ENCODE measurements at regions not wholly inside any gene's neighbourhood (a gene's known extent, or its start where the extent isn't known, plus 50 kb on each side); places are given as distances from the start of the nearest gene placed in this dataset.
A peak's percentile ranks its signal among the peaks of the same experiment; 100 is the strongest.

GRCh38 chr3:72698154-72698917, 149.9 kb downstream of the SHQ1 start:
- FAIRE-seq (no peak), DNase-seq (ENCODE audit: insufficient read length) (no peak)
- TF ChIP-seq TAF1 (IDR thresholded peaks at IDR 0.05; ENCODE audit: borderline replicate concordance, low read depth, low read length) (no peak), POLR2AphosphoS5 (IDR thresholded peaks at IDR 0.05; ENCODE audit: low read depth, low read length) (no peak), POLR2A (IDR thresholded peaks at IDR 0.05; ENCODE audit: low read depth, low read length) (no peak)

- FAIRE-seq = no peak
- TF ChIP-seq POLR2A (IDR thresholded peaks at IDR 0.05; ENCODE audit: low read depth, low read length) = no peak
- no peak for TF ChIP-seq TAF1 (IDR thresholded peaks at IDR 0.05; ENCODE audit: borderline replicate concordance, low read depth, low read length)
- no peak for TF ChIP-seq POLR2AphosphoS5 (IDR thresholded peaks at IDR 0.05; ENCODE audit: low read depth, low read length)
- DNase-seq (ENCODE audit: insufficient read length) = no peak
Measured at GRCh38 chr3:72697717-72698116, 150.5 kb downstream of the SHQ1 start.

- DNase-seq (ENCODE audit: insufficient read length) (no peak), FAIRE-seq (no peak)
- TF ChIP-seq POLR2A (IDR thresholded peaks at IDR 0.05; ENCODE audit: low read depth, low read length) (no peak), POLR2AphosphoS5 (IDR thresholded peaks at IDR 0.05; ENCODE audit: low read depth, low read length) (no peak), TAF1 (IDR thresholded peaks at IDR 0.05; ENCODE audit: borderline replicate concordance, low read depth, low read length) (no peak)
Measured at GRCh38 chr3:72696815-72697214, 151.4 kb downstream of the SHQ1 start.

GRCh38 chr3:72694398-72694797, 153.8 kb downstream of the SHQ1 start:
- DNase-seq (ENCODE audit: insufficient read length) (no peak), FAIRE-seq (no peak)
- TF ChIP-seq TAF1 (IDR thresholded peaks at IDR 0.05; ENCODE audit: borderline replicate concordance, low read depth, low read length) = no peak
- TF ChIP-seq POLR2AphosphoS5 (IDR thresholded peaks at IDR 0.05; ENCODE audit: low read depth, low read length) = no peak
- no peak for TF ChIP-seq POLR2A (IDR thresholded peaks at IDR 0.05; ENCODE audit: low read depth, low read length)

GRCh38 chr3:72692990-72693389, 155.3 kb downstream of the SHQ1 start:
- DNase-seq (ENCODE audit: insufficient read length) (no peak), FAIRE-seq (no peak)

GRCh38 chr3:72690629-72691028, 157.6 kb downstream of the SHQ1 start:
- DNase-seq (ENCODE audit: insufficient read length) = no peak
- TF ChIP-seq TAF1 (IDR thresholded peaks at IDR 0.05; ENCODE audit: borderline replicate concordance, low read depth, low read length) (no peak), POLR2AphosphoS5 (IDR thresholded peaks at IDR 0.05; ENCODE audit: low read depth, low read length) (no peak), POLR2A (IDR thresholded peaks at IDR 0.05; ENCODE audit: low read depth, low read length) (no peak)
- no peak for FAIRE-seq

More at GRCh38 chr3:72692990-72693389, 155.3 kb downstream of the SHQ1 start:
- TF ChIP-seq TAF1 (IDR thresholded peaks at IDR 0.05; ENCODE audit: borderline replicate concordance, low read depth, low read length) (no peak), POLR2AphosphoS5 (IDR thresholded peaks at IDR 0.05; ENCODE audit: low read depth, low read length) (no peak), POLR2A (IDR thresholded peaks at IDR 0.05; ENCODE audit: low read depth, low read length) (no peak)

- TF ChIP-seq POLR2AphosphoS5 (IDR thresholded peaks at IDR 0.05; ENCODE audit: low read depth, low read length) (no peak), POLR2A (IDR thresholded peaks at IDR 0.05; ENCODE audit: low read depth, low read length) (no peak), TAF1 (IDR thresholded peaks at IDR 0.05; ENCODE audit: borderline replicate concordance, low read depth, low read length) (no peak)
- DNase-seq (ENCODE audit: insufficient read length) (no peak), FAIRE-seq (peak; percentile 95)
Measured at GRCh38 chr3:72682936-72683452, 165.3 kb downstream of the SHQ1 start.

GRCh38 chr3:72681598-72681997, 166.6 kb downstream of the SHQ1 start:
- DNase-seq (ENCODE audit: insufficient read length) (no peak), FAIRE-seq (no peak)
- no peak for TF ChIP-seq POLR2AphosphoS5 (IDR thresholded peaks at IDR 0.05; ENCODE audit: low read depth, low read length)
- no peak for TF ChIP-seq POLR2A (IDR thresholded peaks at IDR 0.05; ENCODE audit: low read depth, low read length)
- no peak for TF ChIP-seq TAF1 (IDR thresholded peaks at IDR 0.05; ENCODE audit: borderline replicate concordance, low read depth, low read length)

- TF ChIP-seq POLR2A (IDR thresholded peaks at IDR 0.05; ENCODE audit: low read depth, low read length) (no peak), TAF1 (IDR thresholded peaks at IDR 0.05; ENCODE audit: borderline replicate concordance, low read depth, low read length) (no peak), POLR2AphosphoS5 (IDR thresholded peaks at IDR 0.05; ENCODE audit: low read depth, low read length) (no peak)
- FAIRE-seq (no peak), DNase-seq (ENCODE audit: insufficient read length) (no peak)
Measured at GRCh38 chr3:72680766-72681165, 167.5 kb downstream of the SHQ1 start.

- peak; percentile 40 for FAIRE-seq
- no peak for DNase-seq (ENCODE audit: insufficient read length)
- TF ChIP-seq TAF1 (IDR thresholded peaks at IDR 0.05; ENCODE audit: borderline replicate concordance, low read depth, low read length) (no peak), POLR2A (IDR thresholded peaks at IDR 0.05; ENCODE audit: low read depth, low read length) (no peak)
Measured at GRCh38 chr3:72679540-72680198, 168.6 kb downstream of the SHQ1 start.

- DNase-seq (ENCODE audit: insufficient read length) = no peak
- FAIRE-seq = no peak
- TF ChIP-seq POLR2A (IDR thresholded peaks at IDR 0.05; ENCODE audit: low read depth, low read length) (no peak), TAF1 (IDR thresholded peaks at IDR 0.05; ENCODE audit: borderline replicate concordance, low read depth, low read length) (no peak), POLR2AphosphoS5 (IDR thresholded peaks at IDR 0.05; ENCODE audit: low read depth, low read length) (no peak)
Measured at GRCh38 chr3:72678867-72679266, 169.4 kb downstream of the SHQ1 start.

GRCh38 chr3:72678380-72678779, 169.9 kb downstream of the SHQ1 start:
- DNase-seq (ENCODE audit: insufficient read length) = no peak
- FAIRE-seq = no peak
- TF ChIP-seq TAF1 (IDR thresholded peaks at IDR 0.05; ENCODE audit: borderline replicate concordance, low read depth, low read length) = no peak
- no peak for TF ChIP-seq POLR2A (IDR thresholded peaks at IDR 0.05; ENCODE audit: low read depth, low read length)
- no peak for TF ChIP-seq POLR2AphosphoS5 (IDR thresholded peaks at IDR 0.05; ENCODE audit: low read depth, low read length)
